Esophagus squamous epithelium (tissue), 4 donors: ENCODE measurements at regions not wholly inside any gene's neighbourhood (a gene's known extent, or its start where the extent isn't known, plus 50 kb on each side); places are given as distances from the start of the nearest gene placed in this dataset.

Source experiments
- CTCF ChIP-seq, 6 experiments: fragments of 450-650 bp in 4 of 6; fragments of 200-600 bp in 2 of 6; sonication (generic) in 2 of 6; IDR thresholded peaks; one replicate each; pipeline ENCODE4 v1.5.1; 2016 to 2019; ENCODE audit warnings: antibody characterized with exemption in 6 of 6, mild to moderate bottlenecking in 4 of 6, moderate library complexity in 4 of 6
- POLR2A ChIP-seq, 4 donors: fragments of 450-650 bp; IDR thresholded peaks; one replicate each; pipeline ENCODE4 v1.6.1; 2017; ENCODE audit warnings: antibody characterized with exemption in 4 of 4, mild to moderate bottlenecking in 4 of 4, moderate library complexity in 3 of 4

- TF ChIP-seq POLR2A (IDR thresholded peaks at IDR 0.05) = no peak
- TF ChIP-seq CTCF (IDR thresholded peaks at IDR 0.05) = no peak
Observed at GRCh38 chr11:34787348-34787747, 128.8 kb downstream of the APIP start.
